NCI-H2029 (cell line): ENCODE measurements at regions not wholly inside any gene's neighbourhood (a gene's known extent, or its start where the extent isn't known, plus 50 kb on each side); places are given as distances from the start of the nearest gene placed in this dataset.
"Not testable (repeated sequence)": the region's sequence is repeated elsewhere in the genome, so short reads cannot be mapped to it uniquely, and the experiment has no call there.

Source experiments
- DNase-seq: peaks from one replicate; lab custom pipeline; 2025; lab: John Stamatoyannopoulos, UW

DNA sequence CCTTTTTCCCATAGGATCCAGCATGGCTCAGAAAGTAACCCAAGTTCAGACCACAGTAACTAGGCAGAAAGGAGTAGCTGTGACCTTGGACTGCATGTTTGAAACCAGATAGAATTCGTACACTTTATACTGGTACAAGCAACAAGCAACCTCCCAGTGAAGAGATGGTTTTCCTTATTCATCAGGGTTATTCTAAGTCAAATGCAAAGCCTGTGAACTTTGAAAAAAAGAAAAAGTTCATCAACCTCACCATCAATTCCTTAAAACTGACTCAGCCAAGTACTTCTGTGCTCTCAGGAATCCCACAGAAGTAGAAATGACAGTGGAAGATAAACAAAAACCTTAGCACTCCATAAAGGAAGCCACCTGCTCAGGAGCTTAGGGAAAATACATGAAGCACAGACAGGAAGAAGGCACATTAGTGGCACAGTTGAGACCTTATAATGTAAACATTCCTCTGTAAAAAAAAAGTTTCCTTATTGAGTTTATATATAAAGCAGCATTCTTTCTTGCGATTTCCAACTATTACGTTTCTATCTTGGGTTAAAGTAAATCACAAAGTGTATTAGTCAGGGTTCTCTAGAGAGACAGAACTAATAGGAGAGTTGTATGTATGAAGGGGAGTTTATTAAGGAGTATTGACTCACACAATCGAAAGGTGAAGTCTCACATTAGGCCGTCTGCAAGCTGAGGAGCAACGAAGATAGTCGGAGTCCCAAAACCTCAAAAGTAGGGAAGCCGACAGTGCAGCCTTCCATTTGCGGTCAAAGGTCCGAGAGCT is 398.4 kb downstream of the DAD1 start:
- no peak for DNase-seq

DNA sequence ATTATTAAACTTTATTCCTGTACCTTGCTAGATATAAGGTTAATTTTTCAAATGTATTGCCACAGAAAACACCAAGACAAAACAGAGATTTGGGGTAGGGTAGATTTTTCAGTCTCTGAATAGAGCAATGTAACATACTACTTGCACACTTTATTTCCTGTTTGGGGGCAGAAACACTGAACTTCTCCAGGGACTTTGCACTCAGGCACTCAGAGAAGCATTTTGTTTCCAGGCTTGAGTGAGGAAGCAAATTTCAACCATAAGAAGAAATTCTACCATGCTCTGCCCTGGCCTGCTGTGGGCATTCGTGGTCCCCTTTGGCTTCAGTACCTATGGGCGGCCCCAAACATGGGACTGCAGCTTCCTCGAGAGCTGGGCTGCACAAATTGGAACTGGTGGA is 399.1 kb downstream of the DAD1 start:
- no peak for DNase-seq

- no peak for DNase-seq
Observed at GRCh38 chr14:22188318-22188717, 400.7 kb downstream of the DAD1 start.

- DNase-seq = no peak
Observed at GRCh38 chr14:22185789-22186188, 403.2 kb downstream of the DAD1 start.

DNA sequence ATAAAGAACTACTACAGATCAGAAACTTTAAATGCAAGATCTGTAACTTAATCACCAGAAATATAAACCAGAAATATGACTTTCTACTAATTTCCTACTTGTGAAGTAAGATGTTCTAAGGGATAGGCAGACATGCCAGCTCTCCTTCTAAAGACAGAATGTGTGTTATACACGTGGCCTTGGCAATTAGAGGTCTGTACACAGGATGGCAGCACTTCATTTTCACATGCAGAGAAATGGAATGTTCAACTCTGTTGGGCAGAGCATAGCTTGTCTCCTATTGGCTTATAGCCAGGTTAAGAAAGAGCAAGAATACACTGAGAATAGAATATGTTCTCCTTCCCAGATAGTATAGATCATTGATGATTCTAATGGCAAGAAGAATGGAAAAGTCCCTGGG is 403.8 kb downstream of the DAD1 start:
- DNase-seq = no peak

GRCh38 chr14:22184830-22185168 is 404.2 kb downstream of the DAD1 start:
- DNase-seq = no peak

DNA sequence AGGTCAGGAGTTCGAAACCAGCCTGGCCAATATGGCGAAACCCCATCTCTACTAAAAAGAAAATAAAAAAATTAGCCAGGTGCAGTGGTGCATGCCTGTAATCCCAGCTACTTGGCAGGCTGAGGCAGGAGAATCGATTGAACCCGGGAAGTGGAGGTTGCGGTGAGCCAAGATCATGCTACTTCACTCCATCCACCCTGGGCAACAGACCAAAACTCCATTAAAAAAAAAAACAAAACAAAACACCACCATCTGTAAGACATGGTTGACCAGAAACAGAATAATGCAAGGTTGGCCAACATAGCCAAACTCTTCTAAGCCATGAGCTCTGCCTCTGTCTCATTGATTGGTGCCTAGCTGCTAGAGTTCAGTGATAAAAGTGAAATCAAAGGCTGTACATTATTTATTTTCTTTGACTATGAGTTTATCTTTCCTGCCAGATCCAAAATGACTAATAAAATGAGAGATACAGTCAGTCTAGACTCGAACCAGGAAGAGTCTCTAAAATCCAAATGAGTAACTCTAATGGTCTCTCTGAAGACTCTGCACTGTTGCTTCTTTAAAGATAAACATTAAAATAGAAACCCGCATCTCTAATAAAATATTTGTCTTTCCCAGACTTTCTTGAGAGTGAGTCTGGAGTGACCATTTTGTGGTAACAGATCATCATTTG is 404.7 kb downstream of the DAD1 start:
- DNase-seq = no peak

GRCh38 chr14:22180045-22180444 is 409.0 kb downstream of the DAD1 start:
- no peak for DNase-seq

- no peak for DNase-seq
Observed at GRCh38 chr14:22179190-22179589, 409.8 kb downstream of the DAD1 start.

DNA sequence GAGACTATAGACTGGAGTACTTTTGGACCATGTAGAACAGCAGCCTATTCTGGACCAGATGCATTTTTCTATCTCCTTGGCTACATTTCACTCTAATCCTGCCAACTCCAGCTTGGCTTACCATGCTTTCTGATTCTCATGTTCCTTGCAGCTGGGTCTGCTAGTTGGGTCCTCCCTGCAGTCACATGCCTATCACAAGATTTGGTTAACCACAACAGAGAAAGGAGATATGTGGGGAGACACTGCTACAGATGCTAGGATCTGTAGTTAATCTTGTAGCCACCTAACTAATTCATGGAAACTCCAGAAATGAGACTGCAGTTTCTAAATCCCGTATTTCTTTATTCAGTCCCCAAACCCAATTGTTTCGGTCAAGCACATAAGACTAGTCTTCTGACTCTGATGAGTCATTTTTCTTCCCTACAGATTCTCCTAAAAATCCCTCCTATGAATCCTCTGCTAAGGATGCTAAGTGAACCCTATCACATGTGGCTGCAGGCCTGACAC is 410.6 kb downstream of the DAD1 start:
- DNase-seq = no peak

DNA sequence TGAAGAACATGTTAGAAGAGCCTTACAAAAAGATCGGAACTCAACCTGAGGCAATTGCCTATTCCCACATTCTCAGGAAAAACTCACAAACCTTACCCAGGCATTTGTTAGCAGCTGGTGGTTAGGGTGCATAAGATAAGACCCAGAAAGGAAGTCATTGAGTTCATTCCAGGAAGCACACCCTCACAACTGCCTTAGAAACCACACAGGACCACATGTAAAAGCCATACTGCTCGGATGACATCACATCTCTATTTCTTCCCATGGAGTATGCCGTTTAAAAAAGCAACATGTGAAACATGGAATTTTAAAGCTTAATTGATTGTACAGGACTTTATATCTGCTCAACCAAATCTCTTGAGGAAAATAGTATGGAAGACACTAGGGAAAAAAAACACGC is 411.2 kb downstream of the DAD1 start:
- DNase-seq = no peak

DNA sequence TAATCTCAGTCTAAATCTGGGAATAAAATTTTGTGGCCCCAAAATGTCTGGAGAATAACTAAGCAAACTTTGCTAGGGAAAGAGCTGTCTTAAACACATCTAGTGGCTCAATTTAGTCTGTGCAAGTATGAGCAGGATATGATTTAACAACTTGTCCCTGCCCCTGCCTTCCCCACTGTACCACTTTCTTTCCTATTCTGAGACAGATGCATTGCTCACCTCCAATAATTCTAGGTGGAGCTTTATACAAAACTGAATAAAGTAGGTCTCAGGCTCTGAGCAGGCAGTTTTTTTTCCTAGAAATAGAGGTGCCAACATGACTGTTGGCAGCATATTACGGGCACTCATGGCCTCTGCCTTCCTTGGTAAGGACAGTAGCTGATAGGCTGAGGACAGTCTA is 412.1 kb downstream of the DAD1 start:
- no peak for DNase-seq

- not testable (repeated sequence) for DNase-seq
Observed at GRCh38 chr14:22175278-22175558, 413.8 kb downstream of the DAD1 start.

GRCh38 chr14:22174412-22175277 is 414.4 kb downstream of the DAD1 start:
- no peak for DNase-seq

DNA sequence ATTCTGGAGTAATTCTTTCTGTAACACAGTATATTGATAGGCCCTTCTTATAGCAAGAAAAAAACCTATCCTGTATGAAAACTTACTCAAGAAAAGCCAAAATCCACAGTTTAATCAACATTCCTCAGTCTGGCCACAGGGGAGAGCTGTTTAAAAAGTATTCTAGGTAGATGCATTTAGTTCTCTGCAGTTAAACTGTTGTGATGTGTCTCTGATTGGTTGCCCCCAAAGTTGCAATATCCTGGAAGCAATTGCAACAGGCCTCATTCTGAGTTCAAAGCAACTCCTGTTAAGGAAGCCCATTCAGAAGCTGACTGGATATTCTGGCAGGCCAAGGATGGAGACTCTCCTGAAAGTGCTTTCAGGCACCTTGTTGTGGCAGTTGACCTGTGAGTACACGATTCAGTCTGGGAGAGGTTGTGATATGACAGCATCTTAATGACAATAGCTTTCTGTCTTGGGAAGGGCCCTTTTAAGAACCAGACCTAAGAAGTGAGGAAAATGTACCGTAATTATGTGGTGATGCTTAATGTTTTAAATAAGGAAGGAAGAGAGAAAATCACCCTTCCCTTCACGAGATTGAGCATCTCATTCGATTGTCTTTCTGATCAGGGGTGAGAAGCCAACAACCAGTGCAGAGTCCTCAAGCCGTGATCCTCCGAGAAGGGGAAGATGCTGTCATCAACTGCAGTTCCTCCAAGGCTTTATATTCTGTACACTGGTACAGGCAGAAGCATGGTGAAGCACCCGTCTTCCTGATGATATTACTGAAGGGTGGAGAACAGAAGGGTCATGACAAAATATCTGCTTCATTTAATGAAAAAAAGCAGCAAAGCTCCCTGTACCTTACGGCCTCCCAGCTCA is 420.7 kb downstream of the DAD1 start:
- DNase-seq = no peak

- no peak for DNase-seq
Observed at GRCh38 chr14:22164616-22165015, 424.4 kb downstream of the DAD1 start.

GRCh38 chr14:22163051-22163450 is 426.0 kb downstream of the DAD1 start:
- DNase-seq = no peak

GRCh38 chr14:22159957-22160356 is 429.1 kb downstream of the DAD1 start:
- DNase-seq = no peak

- DNase-seq = no peak
Observed at GRCh38 chr14:22159099-22159498, 429.9 kb downstream of the DAD1 start.

DNA sequence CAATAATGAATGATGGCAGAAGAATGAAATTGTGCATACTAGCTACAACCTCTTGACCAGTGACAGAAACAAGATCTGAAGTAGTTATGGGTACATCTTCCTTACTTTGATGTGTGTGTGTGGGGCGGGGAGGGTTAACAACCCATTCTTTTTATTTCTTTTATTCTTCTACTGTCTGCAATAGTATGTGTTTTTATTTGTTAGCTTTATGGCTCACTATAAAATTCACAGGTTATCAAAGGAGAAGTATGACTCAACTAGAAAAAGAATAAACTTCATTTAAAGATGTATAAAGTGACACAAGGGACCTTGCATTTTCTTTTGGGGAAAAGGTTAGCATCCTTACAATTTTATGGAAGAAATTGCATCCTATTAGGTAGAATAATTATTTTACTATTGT is 430.5 kb downstream of the DAD1 start:
- DNase-seq = no peak

GRCh38 chr14:22155571-22155970 is 433.5 kb downstream of the DAD1 start:
- no peak for DNase-seq

GRCh38 chr14:22152903-22153302 is 436.1 kb downstream of the DAD1 start:
- DNase-seq = no peak
